Umbilical cord (tissue), 1 donor: ENCODE measurements at regions not wholly inside any gene's neighbourhood (a gene's known extent, or its start where the extent isn't known, plus 50 kb on each side); places are given as distances from the start of the nearest gene placed in this dataset.

Experiments used
- DNase-seq: peaks from one replicate; pipeline ENCODE4 v3.0.0-alpha.2; 2015; ENCODE audit warnings: low spot score

DNA sequence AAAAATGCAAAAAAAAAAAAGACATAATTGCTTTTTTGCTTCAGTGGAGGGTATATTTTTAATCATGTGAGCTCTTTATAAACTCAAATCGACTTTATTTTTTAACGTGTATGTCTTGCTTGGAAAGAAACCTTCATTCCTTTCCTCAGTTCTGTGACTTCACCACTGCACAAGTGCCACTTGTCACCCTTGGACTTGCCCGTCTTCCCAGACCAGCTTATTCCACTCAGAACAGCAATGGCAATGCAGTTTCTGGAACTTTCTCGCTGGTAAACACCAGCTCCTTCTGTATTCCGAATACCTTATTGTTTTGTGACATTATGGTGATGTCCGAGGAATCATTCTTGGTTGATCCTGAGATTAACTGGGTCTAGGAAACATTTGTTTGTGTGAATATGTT is 440.5 kb upstream of the ADAMTS16 start:
- no peak for DNase-seq

DNA sequence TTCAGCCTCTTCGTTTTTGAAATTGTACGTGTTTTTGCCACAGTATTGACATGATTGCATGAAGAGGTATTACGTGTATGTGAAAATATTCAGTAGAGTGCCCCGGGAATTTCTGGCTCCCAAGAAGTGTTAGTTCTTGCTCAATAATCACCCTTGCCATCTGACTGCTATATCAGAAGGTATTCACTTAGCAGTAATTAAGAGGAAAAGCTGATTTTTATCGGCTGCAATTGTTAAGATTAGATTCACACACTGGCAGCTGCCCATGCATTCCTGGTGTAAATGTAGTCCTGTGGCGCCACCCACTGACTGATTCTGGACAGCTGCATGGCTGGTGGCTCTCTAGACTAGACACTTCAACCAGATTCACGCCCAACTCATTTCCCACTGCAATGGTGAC is 440.1 kb upstream of the ADAMTS16 start:
- DNase-seq, result peak; percentile 68

DNA sequence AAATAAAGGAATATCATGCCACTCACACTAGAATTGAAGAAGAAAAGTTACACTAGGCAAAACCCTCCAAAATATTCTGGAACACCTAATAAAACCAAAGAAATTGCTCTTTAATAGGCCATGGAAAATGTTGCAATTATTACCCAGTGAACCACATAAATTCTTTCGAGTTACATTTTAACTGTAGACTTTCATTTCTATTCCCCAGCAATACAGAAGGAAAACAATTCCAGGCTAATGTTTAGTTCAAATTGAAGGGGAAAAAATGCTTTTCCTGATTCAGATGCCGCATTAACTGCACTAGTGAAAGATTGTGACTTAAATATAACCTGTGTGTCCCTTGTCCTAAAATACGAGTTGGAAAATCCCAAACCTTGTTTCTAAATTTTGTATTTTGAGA is 439.3 kb upstream of the ADAMTS16 start:
- DNase-seq, result no peak

DNA sequence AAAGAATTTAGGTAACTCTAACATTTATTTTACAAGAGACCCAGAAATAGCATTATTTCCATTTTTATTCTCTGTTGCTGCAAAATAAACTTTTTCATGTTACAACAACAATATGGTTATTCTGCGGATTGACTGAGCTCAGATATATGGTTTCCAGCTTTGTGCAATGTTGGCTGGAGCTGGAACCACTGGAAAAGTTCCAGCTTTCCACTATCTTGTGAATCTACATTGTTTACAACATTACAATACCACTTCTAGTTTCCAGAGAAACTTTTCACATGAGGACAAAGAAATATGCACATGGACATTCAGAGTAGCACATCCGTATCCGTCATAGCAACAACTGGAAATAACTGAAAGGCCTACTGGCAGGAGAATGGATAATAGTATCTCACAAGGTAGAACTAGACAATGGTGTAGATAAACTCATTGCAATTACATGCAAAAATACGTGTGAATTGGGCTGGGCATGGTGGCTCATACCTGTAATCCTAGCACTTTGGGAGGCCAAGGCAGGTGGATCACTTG is 436.1 kb upstream of the ADAMTS16 start:
- DNase-seq, result no peak

DNA sequence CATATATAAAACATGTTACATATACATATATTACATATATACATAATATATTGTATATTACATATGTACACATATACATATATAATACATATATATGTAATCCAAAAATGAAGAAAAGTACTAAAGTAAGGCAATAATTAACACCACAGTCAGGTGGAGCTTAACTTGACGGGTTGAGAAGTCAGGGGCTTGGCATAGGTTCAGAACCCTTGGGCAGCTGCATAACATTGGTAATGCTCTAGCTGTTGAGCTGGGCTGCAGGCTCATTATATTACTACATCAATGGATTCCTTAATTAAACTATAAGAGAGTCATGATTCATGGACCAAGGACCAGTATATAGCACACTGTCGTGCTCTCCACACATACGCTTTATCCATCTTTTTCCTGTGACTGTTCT is 435.2 kb upstream of the ADAMTS16 start:
- no peak for DNase-seq

DNA sequence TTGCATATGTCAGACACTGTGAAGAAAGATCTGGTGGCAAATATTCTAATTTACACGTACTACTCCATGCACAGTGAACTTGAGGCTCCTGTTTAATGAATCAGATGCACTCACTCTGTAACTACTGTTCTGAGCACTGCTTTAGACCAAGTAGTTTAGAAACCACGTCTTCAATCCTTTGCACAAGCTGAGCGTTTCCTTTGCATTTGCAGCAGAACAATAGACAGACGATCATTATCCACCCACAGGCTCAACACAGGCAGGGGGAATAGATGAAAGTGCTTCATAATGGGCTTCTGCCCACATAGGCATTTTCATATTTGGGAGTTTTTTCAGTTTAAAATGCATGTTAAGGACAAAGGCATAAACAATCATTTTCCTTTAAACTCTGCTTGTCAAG is 423.3 kb upstream of the ADAMTS16 start:
- DNase-seq, result no peak

DNA sequence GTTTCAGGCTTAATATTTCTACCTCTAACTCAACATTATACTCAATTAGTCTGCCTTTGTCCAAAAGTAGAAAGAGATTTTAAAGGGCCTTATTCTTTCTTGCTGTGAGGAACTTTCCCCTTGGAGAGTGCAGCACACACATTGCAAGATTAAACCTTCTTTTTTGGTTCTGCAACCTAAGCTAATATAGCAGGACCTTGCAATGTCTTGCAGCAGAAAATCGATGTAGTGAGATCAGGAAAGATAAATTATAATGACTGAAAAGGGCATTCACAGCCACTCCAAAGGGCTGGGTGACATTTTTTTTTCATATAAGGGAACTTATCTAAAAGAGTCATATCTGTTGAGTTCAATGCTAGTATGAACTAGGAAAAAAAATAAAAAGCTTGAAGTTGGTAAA is 422.7 kb upstream of the ADAMTS16 start:
- no peak for DNase-seq

DNA sequence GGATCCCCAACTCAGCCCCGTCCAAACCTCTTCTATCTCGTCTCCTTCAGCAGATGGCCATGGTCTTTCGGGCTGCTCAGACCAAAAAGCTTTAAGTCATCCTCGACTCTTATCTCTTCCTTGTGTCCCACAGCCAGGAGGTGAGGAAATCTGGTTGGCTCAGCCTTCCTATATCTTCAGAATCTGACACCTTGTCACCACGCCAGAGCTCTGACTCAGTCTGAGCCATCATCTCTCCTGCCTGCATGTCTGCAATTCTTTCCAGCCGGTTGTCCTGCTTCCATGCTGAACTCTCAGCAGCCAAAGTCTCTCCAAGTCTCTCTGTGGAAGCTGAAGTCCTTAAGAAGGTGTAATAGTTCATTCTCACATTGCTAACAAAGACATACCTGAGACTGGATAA is 419.3 kb upstream of the ADAMTS16 start:
- DNase-seq, result no peak

DNA sequence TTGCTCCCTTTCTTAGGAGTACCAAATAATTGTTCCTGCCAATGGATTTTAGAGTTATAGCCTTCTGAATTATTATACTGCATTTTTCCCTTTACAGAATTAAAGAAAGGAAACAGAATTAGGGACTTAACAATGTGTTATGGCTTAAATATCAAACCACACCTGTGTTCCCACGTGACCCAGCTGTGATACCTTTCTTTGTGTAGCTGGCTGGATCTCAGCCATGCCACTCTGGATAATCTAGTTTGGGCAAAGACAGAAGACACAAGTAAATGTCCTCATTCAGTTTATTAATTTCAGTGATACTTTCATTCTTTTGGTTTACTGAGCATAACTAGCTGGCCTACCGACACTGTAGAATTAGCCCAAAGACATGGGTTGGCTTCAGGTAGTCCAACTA is 417.2 kb upstream of the ADAMTS16 start:
- DNase-seq, result no peak

DNA sequence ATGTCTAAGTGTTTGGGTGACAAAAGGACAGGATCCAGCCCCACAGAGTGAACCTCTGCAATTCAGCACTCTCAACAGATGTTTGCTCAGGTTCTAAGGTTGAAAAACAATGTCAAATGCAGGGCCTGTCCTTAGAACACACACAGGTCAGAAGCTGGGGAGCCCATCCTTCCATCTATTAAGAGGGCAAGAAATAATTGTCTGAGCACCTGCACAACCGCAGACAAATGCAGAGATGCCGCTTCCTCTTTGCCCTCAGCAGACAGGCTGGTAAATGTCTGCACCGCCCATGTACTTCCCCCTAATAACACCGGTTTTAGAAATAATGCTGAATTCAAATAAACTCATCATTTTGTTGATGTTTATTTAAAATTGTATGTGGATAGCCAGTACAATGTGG is 414.5 kb upstream of the ADAMTS16 start:
- no peak for DNase-seq

DNA sequence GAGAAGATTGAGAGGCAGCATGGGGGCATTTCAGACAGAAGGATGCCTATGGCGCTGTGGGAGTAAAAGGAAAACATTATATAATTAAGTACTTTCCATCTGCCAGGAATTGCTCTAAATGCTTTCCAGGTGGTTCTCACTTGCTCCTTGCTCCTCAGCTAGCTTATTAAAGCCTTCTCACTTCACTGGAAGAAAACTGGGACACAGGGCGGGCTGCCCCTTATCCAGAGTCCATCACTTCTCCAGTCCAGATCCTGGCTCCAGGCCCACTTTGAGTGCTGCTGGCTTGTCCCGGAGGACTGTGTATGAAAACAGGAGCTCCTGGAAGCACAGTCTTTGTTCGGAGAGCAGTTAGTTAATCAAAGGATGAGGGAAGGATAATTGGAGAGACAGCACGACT is 409.9 kb upstream of the ADAMTS16 start:
- DNase-seq, result no peak

DNA sequence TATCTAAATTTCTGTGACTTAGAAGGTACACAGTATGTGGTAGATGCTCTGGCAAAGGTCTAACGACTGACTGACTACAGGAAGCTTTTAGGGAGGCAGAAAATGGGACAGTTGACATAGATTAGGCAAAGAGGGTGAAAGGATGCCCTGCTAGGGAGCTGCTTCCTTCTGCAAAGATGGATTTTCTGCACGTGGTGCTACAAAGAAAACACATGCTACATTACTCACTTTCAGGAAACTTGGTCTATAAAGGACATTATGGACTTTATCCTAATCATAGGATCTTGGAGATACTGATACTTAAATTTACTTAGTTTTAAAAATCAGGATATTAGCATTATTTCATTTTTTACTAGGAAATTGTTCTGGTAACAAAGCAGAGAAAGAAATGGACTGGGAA is 405.8 kb upstream of the ADAMTS16 start:
- no peak for DNase-seq

DNA sequence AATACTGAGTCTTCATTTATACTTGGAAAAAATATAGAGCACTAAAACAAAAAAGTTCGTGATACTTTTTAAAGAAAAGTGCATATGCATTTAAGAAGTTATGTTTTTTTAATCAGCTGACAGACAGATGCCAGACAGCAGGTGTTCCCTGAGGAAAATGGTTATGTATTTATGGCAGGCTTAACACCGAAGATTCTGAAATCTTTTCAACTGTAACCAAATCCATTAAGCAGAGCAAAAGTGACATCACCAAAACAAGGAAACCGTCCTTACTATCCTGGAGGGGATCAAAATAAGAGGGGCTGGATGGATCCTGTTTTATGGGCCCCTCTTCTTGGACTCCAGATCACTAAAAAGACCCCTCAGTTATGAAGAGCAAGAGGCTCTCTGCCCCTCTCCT is 404.9 kb upstream of the ADAMTS16 start:
- DNase-seq, result no peak

DNA sequence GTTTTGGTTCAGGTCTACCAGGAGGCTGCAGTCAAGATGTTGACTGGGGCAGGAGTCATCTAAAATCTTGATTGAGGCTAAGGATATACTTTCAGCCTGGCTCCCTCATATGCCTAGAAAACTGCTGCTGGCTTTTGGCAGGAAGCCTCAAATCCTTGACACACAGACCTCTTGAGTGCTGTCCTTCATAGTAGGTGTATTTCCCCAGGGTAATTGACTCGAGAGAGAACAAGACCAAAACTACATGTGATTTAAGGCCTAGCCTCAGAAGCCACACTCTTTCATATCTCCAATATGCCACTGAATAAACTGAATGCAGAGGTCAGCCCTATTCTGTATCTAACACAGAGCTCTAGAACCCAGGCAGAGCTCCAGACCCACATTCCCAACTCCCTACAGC is 402.3 kb upstream of the ADAMTS16 start:
- DNase-seq, result no peak

DNA sequence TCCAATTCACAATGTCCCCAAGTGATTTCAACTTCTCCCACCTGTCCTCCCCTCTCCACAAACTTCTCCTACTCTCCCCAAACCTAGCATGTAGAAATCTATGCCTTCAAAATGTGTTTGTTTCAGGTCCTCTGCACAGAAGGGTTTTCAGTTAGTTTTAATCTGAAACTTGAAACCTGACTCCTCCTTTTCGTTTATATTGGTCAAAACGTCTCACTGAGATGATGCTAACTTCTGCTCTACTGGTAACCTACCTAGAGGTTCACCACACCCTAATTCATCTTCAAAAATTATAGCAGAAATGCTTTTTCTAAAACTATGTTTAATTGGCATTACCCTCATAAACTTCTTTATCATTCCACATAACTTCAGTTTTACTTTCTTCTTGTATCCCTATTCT is 401.8 kb upstream of the ADAMTS16 start:
- no peak for DNase-seq

DNA sequence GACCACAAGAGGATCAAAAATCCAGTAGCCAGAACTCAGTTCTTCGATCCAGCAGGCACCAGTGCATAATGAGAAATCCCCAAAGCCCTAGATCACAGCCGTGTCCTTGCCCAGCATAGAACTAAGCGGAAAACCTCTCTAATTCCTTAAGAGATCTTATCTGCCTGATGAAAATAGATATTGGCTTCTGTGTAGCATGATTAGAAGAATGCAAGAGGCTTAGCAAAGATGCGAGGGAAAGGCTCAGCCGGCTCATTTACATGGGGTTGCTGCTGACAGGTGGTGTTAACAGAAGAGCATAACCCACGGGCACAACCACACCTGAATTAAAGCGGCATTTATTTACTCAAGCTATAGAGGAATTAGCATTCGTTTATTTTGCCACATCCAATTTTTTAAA is 400.0 kb upstream of the ADAMTS16 start:
- DNase-seq, result no peak

DNA sequence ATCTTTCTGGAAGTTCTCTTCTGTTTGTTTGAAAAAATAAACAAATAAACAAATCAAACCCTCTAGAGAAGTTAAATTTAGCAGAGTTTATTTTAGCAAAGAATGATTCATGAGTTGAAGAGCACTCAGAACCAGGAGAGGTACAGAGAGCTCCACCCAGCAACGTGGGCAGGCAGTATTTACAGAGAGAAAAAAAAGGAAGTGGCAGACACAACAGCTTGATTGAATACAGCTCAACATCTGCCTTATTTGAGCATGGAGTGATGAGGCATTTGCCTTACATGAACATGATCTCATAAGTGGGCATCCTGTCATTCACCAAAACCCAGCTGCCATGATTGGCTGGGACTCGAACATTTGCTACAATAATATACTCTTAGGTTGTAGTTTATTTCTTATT is 381.6 kb upstream of the ADAMTS16 start:
- DNase-seq, result no peak

DNA sequence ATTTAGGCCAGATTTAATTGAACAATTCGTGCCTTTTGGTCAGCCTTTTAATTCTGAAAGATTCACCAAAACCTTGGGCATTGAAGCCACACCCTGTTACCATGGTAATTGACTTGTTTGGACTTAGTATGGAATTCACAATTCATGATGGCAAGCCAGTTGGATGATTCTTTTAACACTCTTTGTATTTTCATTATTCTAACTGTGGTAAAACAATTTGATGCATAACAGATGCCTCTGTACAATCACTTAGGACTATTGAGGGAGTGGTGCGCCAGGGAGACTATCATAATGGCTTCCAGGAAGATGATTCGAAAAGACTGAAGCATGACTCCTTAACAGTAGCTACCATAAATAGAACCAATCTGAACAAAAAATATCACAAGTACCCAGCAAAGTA is 381.1 kb upstream of the ADAMTS16 start:
- DNase-seq, result no peak

DNA sequence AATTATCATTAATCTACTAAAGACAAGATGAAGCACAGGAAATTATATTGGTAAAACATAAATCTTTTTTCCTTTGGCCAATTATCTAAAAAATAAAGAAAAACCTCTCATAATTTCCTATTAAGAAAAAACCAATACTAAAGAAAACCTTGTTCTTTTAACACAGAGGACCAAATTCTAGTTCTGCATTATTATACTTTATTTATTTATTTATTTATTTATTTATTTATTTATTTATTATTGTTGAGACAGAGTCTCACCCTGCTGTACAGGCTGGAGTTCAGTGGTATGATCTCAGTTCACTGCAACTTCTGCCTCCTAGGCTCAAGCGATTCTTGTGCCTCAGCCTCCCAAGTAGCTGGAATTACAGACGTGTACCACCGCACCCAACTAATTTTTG is 377.8 kb upstream of the ADAMTS16 start:
- DNase-seq, result no peak

DNA sequence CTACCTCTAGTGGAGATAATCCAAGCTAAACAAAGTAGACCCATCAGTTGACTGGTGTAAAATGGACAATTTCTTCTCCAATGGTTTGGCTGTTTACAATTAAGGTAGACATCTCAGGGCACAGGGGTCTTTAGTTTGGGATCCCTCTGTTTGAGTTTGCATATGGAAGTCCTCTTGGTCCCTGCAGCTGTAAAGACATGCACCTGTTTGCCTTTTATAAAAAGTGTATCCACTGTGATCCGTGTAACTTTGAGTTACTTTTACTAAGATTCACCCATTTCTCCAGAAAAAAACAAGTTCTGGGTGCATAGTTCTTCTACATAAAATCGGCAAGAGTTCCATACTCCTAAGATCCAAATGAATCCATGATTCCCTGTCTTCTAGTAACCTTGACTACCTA is 374.7 kb upstream of the ADAMTS16 start:
- no peak for DNase-seq

DNA sequence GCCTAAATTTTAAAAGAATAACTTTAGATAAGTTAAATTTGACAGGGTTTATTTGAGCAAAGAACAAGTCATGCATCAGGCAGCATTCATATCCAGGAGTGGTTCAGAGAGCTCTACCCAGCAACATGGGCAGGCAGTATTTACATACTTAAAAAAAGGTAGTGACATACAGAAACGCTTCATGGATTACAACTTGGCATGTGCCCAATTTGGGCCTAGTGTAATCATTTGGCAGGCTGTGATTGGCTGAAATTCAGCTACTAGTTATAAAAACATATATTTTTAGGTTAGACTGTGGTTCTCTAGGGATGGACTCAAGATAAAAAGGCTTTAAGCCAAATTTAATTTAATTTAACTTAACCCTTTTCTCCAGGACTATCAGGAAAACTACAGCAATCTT is 374.0 kb upstream of the ADAMTS16 start:
- DNase-seq, result no peak

DNA sequence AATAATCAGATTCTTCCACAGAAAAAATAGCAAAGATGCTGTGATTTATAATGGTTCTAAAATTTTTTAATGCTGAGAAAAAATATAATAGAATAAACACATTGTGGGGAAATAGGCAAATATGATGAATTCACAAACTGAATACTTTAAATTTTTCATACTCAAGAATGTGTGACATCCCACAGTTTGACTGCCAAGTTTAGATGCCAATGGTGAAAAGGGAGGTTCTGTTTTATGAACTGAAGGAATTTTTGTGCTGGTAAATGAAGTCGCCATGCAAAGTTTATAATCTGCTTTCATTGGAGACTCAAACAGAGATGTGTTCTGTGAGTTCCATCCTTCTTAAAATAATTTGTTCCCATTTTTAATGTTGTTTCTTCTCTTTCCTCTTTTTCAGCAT is 367.5 kb upstream of the ADAMTS16 start:
- peak; percentile 11 for DNase-seq

DNA sequence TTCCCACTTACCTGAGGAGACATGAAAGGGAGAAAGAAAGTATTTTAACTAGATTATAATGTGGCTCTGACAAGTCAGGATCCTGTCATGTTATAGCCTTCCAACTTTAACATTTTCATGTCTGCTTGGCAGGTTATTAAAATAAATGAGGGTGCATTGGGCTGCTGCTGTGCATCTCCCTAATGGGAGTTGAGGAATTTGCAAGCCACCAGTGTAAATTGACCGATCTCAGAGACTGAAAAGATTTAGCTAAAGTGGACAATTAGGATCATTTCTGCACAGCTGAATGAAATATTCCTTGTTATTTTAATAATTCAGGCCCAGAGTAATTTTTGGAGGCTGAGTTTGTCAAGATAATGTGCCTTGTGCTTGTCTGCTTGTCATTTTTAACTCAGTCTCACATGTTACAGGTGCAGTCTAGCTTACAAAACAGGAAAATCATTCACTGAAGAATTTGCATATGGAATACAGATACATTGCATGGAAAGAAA is 366.3 kb upstream of the ADAMTS16 start:
- no peak for DNase-seq

DNA sequence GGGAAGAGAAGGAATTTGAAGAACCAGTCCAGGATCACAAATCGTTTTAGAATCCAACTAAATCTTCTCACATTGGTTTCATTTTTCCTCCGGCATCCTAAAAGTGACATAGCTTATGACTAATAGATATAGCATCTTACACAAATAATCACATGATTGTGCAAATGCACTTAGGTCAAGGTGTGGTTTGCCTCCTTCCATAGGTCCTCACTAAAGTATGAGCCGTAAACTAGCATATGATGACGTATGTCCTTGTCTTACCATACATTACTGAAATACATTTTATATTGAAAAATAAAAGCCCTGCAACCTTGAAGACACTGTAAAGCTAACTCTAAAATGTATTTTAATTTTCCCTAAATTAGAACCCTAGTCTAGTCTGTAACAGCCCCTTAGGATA is 362.7 kb upstream of the ADAMTS16 start:
- DNase-seq, result no peak

DNA sequence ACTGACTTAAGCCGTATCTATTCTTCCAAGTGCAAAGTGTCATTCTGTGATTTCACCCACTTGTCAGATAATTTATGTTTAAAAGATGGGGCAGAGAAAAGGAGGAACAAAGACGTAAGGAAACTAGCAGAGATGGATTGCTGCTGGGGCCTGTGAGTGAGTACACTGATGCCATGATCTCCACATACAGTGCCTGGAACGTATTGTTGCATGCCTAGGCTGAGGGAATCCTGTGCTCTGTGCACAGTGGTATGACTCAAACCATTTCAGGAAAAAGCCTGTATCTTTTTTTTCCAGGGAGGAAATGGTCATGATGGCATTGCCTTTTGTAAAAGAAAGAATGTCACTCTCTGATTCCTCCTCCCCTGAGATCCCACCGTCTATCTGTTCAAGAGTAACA is 359.5 kb upstream of the ADAMTS16 start:
- no peak for DNase-seq
